Fibroblast of mammary gland (primary cell): ENCODE measurements at regions not wholly inside any gene's neighbourhood (a gene's known extent, or its start where the extent isn't known, plus 50 kb on each side); places are given as distances from the start of the nearest gene placed in this dataset.

Experiments used
- DNase-seq: peaks from one replicate; pipeline ENCODE4 v3.0.0-alpha.2; 2010; ENCODE audit warnings: low read depth
- H3K4me3 ChIP-seq: 2 replicates; pipeline ENCODE4 v1.5.1; 2011; ENCODE audit warnings: low read depth, mild to moderate bottlenecking, low read length, moderate library complexity; ENCODE audit not compliant: control insufficient read depth
- TF ChIP-seq, protein P1 (sequence below): conservative IDR thresholded peaks from 2 replicates; pipeline ENCODE4 v1.5.1; 2011; ENCODE audit warnings: low read depth, low read length, inconsistent platforms; ENCODE audit not compliant: control insufficient read depth, insufficient read depth

DNA sequence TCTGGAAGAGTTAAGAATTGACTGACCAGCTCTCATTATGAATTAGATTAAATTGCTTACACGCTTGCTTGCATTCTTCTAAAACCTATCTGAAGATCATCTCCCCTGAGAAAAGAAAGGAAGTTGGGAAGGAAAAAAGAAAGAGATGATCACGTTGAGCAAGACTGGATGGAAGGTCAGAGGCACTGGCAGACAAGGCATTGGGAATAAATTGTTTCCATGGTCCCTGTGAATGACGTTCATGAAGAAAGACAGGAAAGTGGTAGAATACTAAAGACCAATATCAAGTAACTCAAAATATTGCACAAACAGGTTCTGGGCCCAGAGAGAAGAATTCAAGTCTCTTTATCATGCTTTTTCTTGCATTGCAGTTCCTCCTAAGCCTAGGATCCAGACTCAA, 1045.4 kb upstream of the MAP3K7 start:
- H3K4me3 ChIP-seq = no peak overlapping the region
- no peak for DNase-seq
- TF ChIP-seq, protein P1, sequence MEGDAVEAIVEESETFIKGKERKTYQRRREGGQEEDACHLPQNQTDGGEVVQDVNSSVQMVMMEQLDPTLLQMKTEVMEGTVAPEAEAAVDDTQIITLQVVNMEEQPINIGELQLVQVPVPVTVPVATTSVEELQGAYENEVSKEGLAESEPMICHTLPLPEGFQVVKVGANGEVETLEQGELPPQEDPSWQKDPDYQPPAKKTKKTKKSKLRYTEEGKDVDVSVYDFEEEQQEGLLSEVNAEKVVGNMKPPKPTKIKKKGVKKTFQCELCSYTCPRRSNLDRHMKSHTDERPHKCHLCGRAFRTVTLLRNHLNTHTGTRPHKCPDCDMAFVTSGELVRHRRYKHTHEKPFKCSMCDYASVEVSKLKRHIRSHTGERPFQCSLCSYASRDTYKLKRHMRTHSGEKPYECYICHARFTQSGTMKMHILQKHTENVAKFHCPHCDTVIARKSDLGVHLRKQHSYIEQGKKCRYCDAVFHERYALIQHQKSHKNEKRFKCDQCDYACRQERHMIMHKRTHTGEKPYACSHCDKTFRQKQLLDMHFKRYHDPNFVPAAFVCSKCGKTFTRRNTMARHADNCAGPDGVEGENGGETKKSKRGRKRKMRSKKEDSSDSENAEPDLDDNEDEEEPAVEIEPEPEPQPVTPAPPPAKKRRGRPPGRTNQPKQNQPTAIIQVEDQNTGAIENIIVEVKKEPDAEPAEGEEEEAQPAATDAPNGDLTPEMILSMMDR = no peak

DNA sequence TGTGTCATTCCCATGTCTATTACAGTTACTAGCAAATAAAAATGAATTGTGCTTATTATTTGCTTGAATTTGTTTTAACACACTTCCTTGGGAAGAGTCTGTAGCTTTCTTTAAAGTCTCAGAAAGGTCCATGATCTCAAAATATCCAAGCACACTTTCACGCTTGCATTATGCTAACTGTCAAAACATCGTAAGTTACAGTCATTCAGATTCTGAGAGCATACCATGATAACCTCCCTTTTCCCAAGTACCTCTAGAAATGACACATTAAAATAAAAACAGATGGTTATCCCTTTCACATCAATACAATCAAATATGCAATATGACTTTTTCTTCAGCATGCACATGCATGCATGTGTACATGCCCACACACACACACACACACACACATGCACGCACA, 1044.4 kb upstream of the MAP3K7 start:
- TF ChIP-seq, protein P1 = no peak

DNA sequence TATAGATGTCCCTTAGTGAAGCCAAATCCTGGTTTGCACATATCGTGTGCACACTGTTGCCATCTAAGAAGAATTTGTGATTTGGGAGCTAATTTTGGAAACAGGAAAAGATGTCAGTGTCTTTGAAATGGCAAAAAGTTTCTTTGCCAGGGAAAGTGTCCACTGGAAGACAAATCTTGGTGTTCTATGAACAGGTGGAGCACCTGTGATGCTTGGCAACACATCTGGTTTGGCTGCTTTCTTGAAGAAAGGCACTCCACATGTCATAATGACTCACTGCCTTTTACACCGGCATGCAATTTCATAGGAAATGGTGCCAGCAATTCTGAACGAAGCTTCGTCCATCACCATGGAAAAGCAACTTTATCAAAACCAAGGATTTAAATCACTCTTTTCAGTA, 1040.0 kb upstream of the MAP3K7 start:
- TF ChIP-seq, protein P1 = no peak
- H3K4me3 ChIP-seq = no peak overlapping the region
- no peak for DNase-seq

More for the DNA sequence above, 1044.4 kb upstream of the MAP3K7 start:
- no peak for DNase-seq
- no peak overlapping the region for H3K4me3 ChIP-seq

DNA sequence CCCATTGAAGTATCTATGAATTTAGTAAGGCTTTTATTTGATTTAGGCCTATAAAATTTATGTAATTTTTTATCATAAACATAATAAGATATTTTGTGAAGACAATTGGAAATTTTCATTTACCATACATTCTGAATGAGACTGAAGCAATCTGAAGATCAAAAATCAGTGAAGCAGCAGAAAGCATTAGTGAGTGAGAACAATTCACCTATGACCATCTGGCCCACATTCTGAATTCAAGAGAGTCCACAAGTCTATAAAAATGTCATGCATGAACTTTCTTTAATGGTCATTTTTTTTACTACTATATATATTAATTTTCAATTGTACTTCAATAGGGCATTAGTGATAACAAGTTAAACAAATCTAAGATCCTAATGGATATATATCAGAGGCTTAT, 1026.6 kb upstream of the MAP3K7 start:
- DNase-seq = no peak
- TF ChIP-seq, protein P1 = no peak
- H3K4me3 ChIP-seq = no peak overlapping the region

DNA sequence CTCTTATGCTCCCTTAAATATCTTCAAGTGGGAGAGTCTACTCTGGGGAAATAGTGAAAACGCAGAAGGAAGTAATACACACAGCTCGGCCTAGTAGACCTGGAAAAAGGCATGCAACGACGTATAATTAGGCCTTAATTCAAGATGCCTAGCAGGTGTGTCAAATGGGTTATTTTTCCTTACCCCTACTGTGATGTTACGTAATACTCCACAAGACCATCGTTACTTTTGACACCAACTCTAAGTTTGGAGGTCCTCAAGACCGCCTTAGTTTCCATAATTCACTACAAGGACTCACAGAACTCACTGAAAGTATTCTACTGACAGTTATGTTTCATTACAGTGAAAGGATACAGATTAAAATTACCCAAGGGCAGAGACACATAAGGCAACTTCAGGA, 1024.3 kb upstream of the MAP3K7 start:
- TF ChIP-seq, protein P1 = no peak
- H3K4me3 ChIP-seq = no peak overlapping the region
- no peak for DNase-seq

DNA sequence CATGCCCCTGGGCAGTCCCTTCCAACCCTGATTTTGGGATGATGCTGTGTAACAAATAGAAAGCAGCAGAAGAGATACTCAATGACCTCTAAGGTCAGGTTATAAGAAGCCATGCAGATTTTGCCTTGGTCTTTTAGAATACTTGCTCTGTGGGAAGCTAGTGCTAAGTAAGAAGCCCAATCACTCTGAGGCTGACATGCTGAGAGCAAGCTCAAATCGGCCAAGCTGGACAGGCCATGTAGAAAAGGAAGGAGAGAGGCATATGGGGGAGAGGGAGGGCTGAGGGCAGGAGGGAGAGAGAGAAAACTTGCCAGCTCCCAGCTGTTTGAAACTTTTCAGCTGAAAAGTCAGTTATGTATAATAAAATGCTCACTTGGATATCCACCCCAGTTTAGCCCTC, 1021.6 kb upstream of the MAP3K7 start:
- TF ChIP-seq, protein P1 = no peak
- DNase-seq = no peak
- H3K4me3 ChIP-seq = no peak overlapping the region
